Psoas muscle (tissue), 7 donors: ENCODE measurements at regions not wholly inside any gene's neighbourhood (a gene's known extent, or its start where the extent isn't known, plus 50 kb on each side); places are given as distances from the start of the nearest gene placed in this dataset.

ENCODE experiments used
- ATAC-seq, 4 donors: fragments of 200-7000 bp; cut with Tn5 transposase; one replicate each; pipeline ENCODE4 v1.9.1; 2020; ENCODE audit warnings: moderate library complexity in 3 of 4, mild to moderate bottlenecking in 2 of 4
- DNase-seq, 2 donors: peaks; one replicate each; pipeline ENCODE4 v3.0.0-alpha.2; 2020
- H3K27ac ChIP-seq: fragments of 200-600 bp; one replicate; pipeline ENCODE4 v1.8.0; 2022
- H3K27me3 ChIP-seq, 3 donors: fragments of 200-600 bp in 1 of 3; one replicate each; pipeline versions ENCODE4 v1.6.1 to v1.8.0; 2013 to 2022; ENCODE audit warnings: low read length in 2 of 3, mild to moderate bottlenecking in 2 of 3, moderate library complexity in 1 of 3; ENCODE audit not compliant: insufficient read depth in 3 of 3
- H3K36me3 ChIP-seq, 2 donors: fragments of 200-600 bp in 1 of 2; one replicate each; pipeline versions ENCODE4 v1.6.1 to v1.8.0; 2013 to 2022; ENCODE audit warnings: low read depth in 1 of 2, mild to moderate bottlenecking in 1 of 2, moderate library complexity in 1 of 2; ENCODE audit not compliant: insufficient read depth in 1 of 2
- H3K4me1 ChIP-seq: fragments of 200-600 bp; one replicate; pipeline ENCODE4 v1.8.0; 2022
- H3K4me3 ChIP-seq: fragments of 200-600 bp; one replicate; pipeline ENCODE4 v1.8.0; 2022; ENCODE audit warnings: mild to moderate bottlenecking
- H3K9me3 ChIP-seq: fragments of 200-600 bp; one replicate; pipeline ENCODE4 v1.8.0; 2022
- whole genome bisulfite sequencing, 3 donors: extraction: QIAGEN DNeasy Blood & Tissue Kit; methylation state at CpG; one replicate each; pipeline versions ENCODE4 v1.1.6 to v1.1.7; 2013; 5-methylcytosine and 5-hydroxymethylcytosine counted together
- intact Hi-C, 2 donors: fragments of 100-400 bp; cut with DNase I; formaldehyde crosslinking; loops; one replicate each; pipeline versions ENCODE4 v1.11.0 to v1.14.2; 2022
- TF ChIP-seq, protein P1 (sequence below): fragments of 200-600 bp; IDR thresholded peaks from one replicate; pipeline ENCODE4 v1.8.0; 2022; ENCODE audit warnings: antibody characterized with exemption
- donor health status: healthy with polysubstance abuse.
- donor health status: DM: no; HTN: no; CAD: no; lungs with moderate emphysema.
- donor health status: Bipolar disorder and iron deficiency.
- donor health status: healthy.
- donor health status: DM: yes; HTN: yes; CAD: no.
- donor health status: DM: no; HTN: no; CAD: no.
- donor health status: DM: yes; HTN: yes; CAD: no.

DNA sequence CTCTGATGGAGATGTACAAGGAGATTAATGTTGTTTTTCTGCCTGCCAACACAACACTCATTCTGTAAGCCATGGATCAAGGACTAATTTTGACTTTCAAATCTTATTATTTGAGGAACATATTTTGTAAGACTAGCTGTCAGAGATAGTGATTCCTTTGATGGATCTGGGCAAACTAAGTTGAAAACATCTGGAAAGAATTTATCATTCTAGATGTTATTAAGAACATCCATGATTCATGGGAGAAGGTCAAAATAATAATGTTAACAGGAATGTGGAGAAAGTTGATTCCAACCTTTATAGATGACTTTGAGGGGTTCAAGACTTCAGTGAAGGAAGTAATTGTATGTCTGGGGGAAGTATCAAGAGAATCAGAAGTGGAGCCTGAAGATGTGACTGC is 196.8 kb downstream of the POSTN start:
- Histone ChIP-seq H3K27me3 (no peaks in the 10 kb centered on the region), H3K4me3 (no peak overlapping the region), H3K27ac (no peak overlapping the region), H3K36me3 (no peaks in the 10 kb centered on the region), H3K9me3 (no peaks in the 10 kb centered on the region), H3K4me1 (no peaks in the 10 kb centered on the region)
- DNase-seq (no peak), ATAC-seq (no peak)
- TF ChIP-seq, protein P1, sequence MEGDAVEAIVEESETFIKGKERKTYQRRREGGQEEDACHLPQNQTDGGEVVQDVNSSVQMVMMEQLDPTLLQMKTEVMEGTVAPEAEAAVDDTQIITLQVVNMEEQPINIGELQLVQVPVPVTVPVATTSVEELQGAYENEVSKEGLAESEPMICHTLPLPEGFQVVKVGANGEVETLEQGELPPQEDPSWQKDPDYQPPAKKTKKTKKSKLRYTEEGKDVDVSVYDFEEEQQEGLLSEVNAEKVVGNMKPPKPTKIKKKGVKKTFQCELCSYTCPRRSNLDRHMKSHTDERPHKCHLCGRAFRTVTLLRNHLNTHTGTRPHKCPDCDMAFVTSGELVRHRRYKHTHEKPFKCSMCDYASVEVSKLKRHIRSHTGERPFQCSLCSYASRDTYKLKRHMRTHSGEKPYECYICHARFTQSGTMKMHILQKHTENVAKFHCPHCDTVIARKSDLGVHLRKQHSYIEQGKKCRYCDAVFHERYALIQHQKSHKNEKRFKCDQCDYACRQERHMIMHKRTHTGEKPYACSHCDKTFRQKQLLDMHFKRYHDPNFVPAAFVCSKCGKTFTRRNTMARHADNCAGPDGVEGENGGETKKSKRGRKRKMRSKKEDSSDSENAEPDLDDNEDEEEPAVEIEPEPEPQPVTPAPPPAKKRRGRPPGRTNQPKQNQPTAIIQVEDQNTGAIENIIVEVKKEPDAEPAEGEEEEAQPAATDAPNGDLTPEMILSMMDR = no peak
- intact Hi-C loops = no loop called here

DNA sequence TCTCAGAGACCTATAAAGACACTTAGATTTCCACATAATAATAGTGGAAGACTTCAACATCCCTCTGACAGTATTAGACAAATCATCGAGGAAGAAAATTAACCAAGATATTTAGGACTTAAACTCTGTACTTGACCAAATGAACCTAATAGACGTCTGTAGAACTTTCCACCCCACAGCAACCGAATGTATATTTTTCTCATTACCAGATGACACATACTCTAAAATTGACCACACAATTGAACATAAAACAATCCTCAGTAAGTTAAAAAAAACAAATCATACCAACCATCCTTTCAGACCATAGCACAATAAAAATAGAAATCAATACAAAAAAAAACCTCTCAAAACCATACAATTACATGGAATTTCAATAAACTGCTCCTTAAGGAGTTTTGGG is 201.0 kb downstream of the POSTN start:
- Histone ChIP-seq H3K36me3 (no peaks in the 10 kb centered on the region), H3K27me3 (no peaks in the 10 kb centered on the region), H3K27ac (no peak overlapping the region), H3K4me3 (no peak overlapping the region), H3K4me1 (no peaks in the 10 kb centered on the region), H3K9me3 (no peaks in the 10 kb centered on the region)
- intact Hi-C loops = no loop called here
- DNase-seq = no peak
- TF ChIP-seq, protein P1 = no peak
- 75 to 96% (median 77%) methylated on average over 3 of the region's 3 CpGs for WGBS, 3 donors
- no peak for ATAC-seq

DNA sequence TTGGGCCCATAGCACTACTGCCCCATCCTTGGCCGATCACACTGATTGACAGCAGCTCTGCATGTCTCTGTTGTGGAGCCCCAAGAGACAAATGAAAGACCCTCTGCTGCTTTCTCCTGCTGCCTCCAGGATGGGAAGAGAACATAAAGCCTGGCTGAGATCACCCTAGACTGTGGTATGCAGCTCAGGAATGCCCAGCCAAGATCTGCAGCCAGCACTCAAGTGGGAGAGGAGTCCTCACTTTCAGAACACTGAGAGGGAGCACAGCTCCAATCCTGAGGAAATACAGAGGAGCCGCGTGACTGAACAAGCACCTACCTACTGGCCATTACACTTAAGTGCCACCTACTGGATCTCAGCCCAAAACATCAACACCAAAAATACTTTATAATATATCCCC is 203.0 kb downstream of the POSTN start:
- no peaks in the 10 kb centered on the region for H3K36me3 ChIP-seq
- DNase-seq (no peak), ATAC-seq (no peak)
- no peak overlapping the region for H3K4me3 ChIP-seq
- 91 to 100% (median 92%) methylated on average over 3 of the region's 3 CpGs for WGBS, 3 donors
- H3K4me1 ChIP-seq = no peaks in the 10 kb centered on the region
- H3K27me3 ChIP-seq = no peaks in the 10 kb centered on the region
- intact Hi-C loops = no loop called here
- H3K9me3 ChIP-seq = no peaks in the 10 kb centered on the region
- no peak overlapping the region for H3K27ac ChIP-seq
- TF ChIP-seq, protein P1 = no peak

DNA sequence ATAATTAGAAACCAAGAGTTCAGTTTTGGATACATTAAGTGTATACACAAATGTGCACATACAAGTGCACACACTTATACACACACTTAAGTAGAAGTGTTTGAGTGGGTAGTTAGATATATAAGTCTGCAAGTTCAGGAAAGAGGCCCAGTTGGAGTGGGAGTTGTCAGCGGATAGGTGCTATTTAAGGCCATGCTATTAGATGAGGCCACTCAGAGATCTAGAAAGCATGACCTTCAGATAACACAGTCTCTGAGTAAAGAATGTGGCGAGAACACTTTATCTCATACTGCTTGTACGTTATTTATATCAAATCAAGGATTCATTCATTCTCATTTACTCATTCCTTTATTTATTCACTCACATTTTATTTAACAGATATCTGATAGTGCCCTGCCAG is 206.2 kb downstream of the POSTN start:
- intact Hi-C loops = no loop called here
- Histone ChIP-seq H3K4me1 (no peaks in the 10 kb centered on the region), H3K4me3 (no peak overlapping the region), H3K36me3 (no peaks in the 10 kb centered on the region), H3K27ac (no peak overlapping the region), H3K27me3 (no peaks in the 10 kb centered on the region), H3K9me3 (no peaks in the 10 kb centered on the region)
- WGBS, 3 donors = 94 to 95% (median 94%) methylated on average over 3 of the region's 3 CpGs
- TF ChIP-seq, protein P1 = no peak
- DNase-seq (no peak), ATAC-seq (no peak)

DNA sequence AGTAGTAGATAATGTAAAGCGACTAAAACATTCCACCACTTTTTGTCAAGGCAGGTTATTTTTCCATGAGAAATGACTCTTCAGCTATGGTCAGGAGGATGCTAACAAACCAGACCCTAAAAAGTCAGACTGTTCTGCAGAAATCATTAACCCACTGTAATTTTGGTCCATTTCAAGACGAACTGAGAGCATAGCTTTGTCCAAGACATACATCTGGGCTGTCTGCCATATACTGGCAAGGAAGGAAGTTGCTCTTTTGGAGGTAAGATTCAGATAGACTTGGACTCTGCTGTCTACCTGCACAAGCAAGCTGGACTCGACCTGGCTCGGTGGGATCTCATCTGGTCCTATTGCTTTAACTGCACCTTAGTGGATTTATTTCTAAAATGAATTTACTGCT is 207.8 kb downstream of the POSTN start:
- Histone ChIP-seq H3K4me3 (no peak overlapping the region), H3K27me3 (no peaks in the 10 kb centered on the region), H3K4me1 (no peaks in the 10 kb centered on the region), H3K9me3 (no peaks in the 10 kb centered on the region), H3K36me3 (no peaks in the 10 kb centered on the region), H3K27ac (no peak overlapping the region)
- TF ChIP-seq, protein P1 = no peak
- WGBS, 3 donors = 56 to 76% (median 65%) methylated on average over 4 of the region's 4 CpGs
- DNase-seq (no peak), ATAC-seq (no peak)
- intact Hi-C loops = no loop called here
